HEK293T (cell line): ENCODE measurements at regions not wholly inside any gene's neighbourhood (a gene's known extent, or its start where the extent isn't known, plus 50 kb on each side); places are given as distances from the start of the nearest gene placed in this dataset.

Source experiments
- ARNT ChIP-seq: fragments of 450-650 bp; IDR thresholded peaks from 2 replicates; pipeline ENCODE4 v1.6.1; 2017; ENCODE audit warnings: mild to moderate bottlenecking
- CTBP1 ChIP-seq: fragments of 450-650 bp; IDR thresholded peaks from 2 replicates; pipeline ENCODE4 v1.6.1; 2016; ENCODE audit warnings: borderline replicate concordance
- FOXA1 ChIP-seq: fragments of 450-650 bp; IDR thresholded peaks from 2 replicates; pipeline ENCODE4 v1.6.1; 2016; ENCODE audit warnings: mild to moderate bottlenecking
- FOXM1 ChIP-seq: fragments of 450-650 bp; IDR thresholded peaks from 2 replicates; pipeline ENCODE4 v1.6.1; 2017; ENCODE audit warnings: mild to moderate bottlenecking, borderline replicate concordance
- SP1 ChIP-seq: fragments of 450-650 bp; IDR thresholded peaks from 2 replicates; pipeline ENCODE4 v1.6.1; 2017
- SUZ12 ChIP-seq: fragments of 450-650 bp; IDR thresholded peaks from 2 replicates; pipeline ENCODE4 v1.6.1; 2016; ENCODE audit warnings: mild to moderate bottlenecking
- ZNF384 ChIP-seq: fragments of 450-650 bp; IDR thresholded peaks from 2 replicates; pipeline ENCODE4 v1.6.1; 2016

GRCh38 chr3:193846569-193846968, 253.6 kb downstream of the OPA1 start:
- TF ChIP-seq FOXM1 (no peak), ARNT (no peak), FOXA1 (no peak), SP1 (no peak), ZNF384 (no peak), CTBP1 (no peak), SUZ12 (no peak)
